Activated CD4-positive, alpha-beta T cell treated with anti-CD3 and anti-CD28 coated beads, Interleukin-2, amount 50 U/mL, for 4 hours (primary cell): ENCODE measurements at regions not wholly inside any gene's neighbourhood (a gene's known extent, or its start where the extent isn't known, plus 50 kb on each side); places are given as distances from the start of the nearest gene placed in this dataset.

ENCODE experiments used
- DNase-seq, 2 experiments: peaks; one replicate each; pipeline ENCODE4 v3.0.0-alpha.2; 2020

GRCh38 chr1:58978096-58978495 lies 194.2 kb upstream of the JUN start:
- no peak for DNase-seq

- no peak for DNase-seq
Measured at GRCh38 chr1:58979086-58979485, 195.2 kb upstream of the JUN start.

- no peak for DNase-seq
Measured at GRCh38 chr1:58979677-58980076, 195.8 kb upstream of the JUN start.

DNA sequence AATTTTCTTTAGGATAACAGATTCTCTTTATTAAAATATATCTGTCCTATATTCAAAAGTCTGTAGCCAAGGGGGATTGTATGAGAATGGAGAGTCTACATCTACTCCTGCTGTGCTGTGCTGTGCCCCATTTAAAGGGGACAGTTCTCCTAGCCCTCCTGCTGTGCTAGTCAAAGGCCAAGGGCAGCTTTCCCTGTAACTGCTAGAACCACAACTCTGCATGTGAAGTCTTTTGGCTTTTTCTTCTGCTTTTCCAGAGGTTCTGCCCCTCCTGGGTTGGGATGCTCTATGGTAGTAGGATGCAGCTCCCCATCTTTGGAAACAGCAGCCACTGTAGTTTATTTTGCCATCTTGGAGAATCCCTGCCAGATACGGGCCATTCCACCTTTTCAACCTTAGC lies 197.5 kb upstream of the JUN start:
- no peak for DNase-seq

DNA sequence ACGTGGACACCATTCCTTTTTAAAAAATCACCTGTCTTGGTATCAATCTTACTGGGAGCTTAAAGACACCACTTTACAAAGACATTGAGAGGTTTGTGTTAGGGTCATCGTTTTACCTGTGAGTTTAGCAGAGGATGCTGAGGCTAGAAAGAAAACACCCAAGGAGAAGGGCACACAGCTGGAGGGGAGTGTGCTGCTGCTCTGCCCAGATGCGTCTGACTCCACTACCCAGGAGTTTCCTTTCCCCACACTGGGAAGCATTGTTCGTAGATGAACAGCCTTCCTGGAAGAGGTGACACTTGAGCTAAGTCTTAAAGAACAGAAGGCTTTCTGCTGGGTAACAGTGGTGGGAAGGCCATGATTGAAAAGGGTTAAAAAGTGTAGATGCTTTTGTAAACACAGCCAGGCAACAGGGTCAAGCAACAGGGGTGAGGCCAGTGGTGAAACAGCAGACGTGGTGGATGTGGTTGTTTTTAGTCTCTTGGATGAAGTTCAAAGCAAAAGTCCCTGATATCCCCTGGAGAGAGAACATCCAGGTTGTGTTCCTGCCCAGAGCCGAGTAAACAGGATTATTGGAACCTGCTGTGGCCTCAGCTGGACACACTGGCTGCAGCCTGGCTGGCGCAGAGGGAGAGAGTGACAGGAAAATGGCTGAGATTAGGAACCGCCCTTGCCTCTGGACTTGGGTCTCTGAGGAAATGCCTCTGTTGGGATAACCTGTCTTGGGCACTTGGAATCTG lies 198.6 kb upstream of the JUN start:
- no peak for DNase-seq

GRCh38 chr1:58983162-58983561 lies 199.3 kb upstream of the JUN start:
- DNase-seq = no peak

- no peak for DNase-seq
Measured at GRCh38 chr1:58983633-58984245, 199.9 kb upstream of the JUN start.

- no peak for DNase-seq
Measured at GRCh38 chr1:58986996-58987767, 203.3 kb upstream of the JUN start.

- DNase-seq = no peak
Measured at GRCh38 chr1:58988752-58989151, 204.9 kb upstream of the JUN start.

DNA sequence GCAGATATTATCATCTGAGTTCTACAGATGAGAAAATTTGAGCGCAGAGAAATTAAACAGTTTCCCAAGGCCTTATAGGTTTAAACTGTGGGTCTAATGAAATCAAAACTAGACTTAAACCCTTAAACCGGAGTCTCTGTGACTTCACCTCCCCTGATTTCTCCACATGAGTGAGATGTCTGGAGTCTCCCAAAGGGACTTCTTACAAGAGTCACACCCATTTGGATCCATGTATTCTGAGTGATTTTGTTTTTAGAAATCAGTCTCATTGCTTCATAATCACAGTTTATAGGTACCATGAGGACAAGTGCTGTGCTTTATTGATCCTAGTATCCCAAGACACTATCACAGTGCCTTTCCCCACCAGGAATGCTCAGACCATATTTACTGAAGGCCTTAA lies 206.0 kb upstream of the JUN start:
- no peak for DNase-seq

DNA sequence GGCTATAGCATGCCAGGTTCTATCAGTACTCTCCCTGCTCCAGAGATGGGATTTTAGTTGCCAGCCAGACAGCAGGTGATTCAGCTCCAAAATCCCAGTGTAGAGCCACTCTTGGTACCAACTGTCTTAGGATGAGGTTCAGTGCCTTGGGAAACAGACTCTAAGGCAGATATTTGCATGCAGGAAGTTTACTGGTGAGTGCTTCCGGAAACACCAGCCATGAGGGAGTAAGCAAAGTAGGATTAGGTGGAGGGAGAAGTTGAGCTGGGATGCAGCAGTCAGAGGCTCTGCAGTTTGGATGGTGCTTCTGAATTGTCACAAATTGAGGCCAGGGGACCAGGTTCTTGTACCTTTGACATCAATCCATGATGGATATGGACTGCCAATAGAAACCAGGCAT lies 207.5 kb upstream of the JUN start:
- no peak for DNase-seq

DNA sequence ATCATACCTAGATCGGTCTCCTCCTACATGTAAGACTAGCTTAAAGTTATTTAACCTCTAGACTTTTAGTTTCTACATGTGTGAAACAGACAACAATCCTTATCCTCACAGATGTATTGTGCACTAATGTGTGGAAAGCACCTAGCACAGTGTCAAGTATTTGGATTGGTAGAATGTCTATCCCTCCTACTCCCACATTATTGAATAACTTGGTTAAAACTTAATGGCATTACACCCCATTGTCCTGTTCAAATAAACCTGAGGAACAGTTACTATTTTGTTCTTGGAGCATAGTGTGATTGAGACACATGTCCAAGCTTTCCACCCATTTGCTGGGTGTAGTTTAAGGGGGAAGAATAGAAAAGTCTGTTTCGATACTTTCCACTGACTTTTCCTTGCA lies 208.8 kb upstream of the JUN start:
- DNase-seq = no peak

- no peak for DNase-seq
Measured at GRCh38 chr1:58993403-58993802, 209.6 kb upstream of the JUN start.

GRCh38 chr1:58994664-58995063 lies 210.8 kb upstream of the JUN start:
- no peak for DNase-seq

GRCh38 chr1:58996341-58997059 lies 212.7 kb upstream of the JUN start:
- no peak for DNase-seq

DNA sequence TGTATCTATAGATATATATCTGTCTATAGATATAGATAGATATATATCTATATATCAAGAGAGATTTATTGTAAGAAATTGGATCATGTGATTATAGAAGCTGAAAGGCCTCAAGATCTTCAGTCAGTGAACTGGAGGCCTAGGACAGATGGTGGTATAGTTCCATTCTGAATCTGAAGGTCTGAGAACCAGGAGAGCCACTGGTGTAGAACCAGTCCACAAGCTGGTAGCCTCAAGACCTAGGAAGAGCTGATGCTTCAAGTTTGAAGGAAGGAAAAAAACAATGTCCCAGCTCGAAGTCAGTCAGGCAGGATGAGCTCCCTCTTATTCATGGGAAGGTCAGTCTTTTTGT lies 213.2 kb upstream of the JUN start:
- no peak for DNase-seq

- no peak for DNase-seq
Measured at GRCh38 chr1:58997637-58998036, 213.8 kb upstream of the JUN start.

- DNase-seq = no peak
Measured at GRCh38 chr1:58999676-59000075, 215.8 kb upstream of the JUN start.

DNA sequence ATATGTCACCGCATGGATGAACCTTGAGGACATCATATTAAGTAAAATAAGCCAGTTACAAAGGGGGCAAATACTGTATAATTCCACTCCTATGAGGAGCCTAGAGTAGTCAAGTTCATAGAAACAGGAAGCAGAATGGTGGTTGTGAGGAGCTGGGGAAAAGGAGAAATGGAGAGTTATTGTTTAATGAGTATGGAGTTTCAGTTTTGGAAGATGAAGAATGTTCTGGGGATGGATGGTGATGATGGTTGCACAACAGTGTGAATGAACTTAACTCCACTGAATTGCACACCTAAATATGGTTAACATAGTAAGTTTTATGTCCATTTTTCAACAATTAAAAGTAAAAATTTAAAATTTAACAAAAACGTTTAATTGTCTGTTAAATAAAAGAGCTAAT lies 220.9 kb upstream of the JUN start:
- no peak for DNase-seq

GRCh38 chr1:59005491-59006288 lies 221.8 kb upstream of the JUN start:
- no peak for DNase-seq

GRCh38 chr1:59006289-59006658 lies 222.4 kb upstream of the JUN start:
- no peak for DNase-seq

DNA sequence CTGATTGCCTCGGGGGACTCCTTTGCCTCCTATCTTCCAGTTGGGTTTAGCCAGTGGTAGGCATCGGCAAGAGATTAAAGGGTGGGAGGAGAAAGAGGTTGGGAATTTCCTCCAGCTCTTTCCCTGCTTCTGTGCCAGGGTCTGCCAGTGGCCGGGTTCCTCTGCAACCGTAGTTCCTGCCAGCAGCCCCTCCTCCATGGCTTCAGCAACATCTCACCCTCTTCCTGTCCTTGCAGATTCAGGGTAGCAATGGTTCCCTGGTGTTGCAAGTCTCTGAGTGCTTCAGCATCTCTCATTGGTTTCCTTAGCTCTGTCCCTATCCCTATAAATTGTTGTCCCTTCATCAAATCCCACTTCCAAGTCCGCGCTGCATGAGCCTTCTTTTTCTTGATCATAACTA lies 223.1 kb upstream of the JUN start:
- no peak for DNase-seq

GRCh38 chr1:59007429-59007819 lies 223.6 kb upstream of the JUN start:
- no peak for DNase-seq
